SK-N-SH treated with all-trans-retinoic acid at 6 μM for 48 hours (cell line): ENCODE measurements at regions not wholly inside any gene's neighbourhood (a gene's known extent, or its start where the extent isn't known, plus 50 kb on each side); places are given as distances from the start of the nearest gene placed in this dataset.

Experiments
- ARNTL ChIP-seq: fragments of 450-650 bp; formaldehyde crosslinking; IDR thresholded peaks from 2 replicates; pipeline ENCODE4 v1.5.0; 2020; ENCODE audit warnings: low read depth, mild to moderate bottlenecking, moderate library complexity, borderline replicate concordance
- OSR1 ChIP-seq: fragments of 250-450 bp; sonication (Bioruptor Pico); IDR thresholded peaks from 2 replicates; pipeline ENCODE4 v1.8.0; 2022; ENCODE audit warnings: moderate library complexity, mild to moderate bottlenecking, inconsistent platforms
- POU6F1 ChIP-seq: fragments of 250-450 bp; sonication (Bioruptor Pico); IDR thresholded peaks from 2 replicates; pipeline ENCODE4 v1.8.0; 2021; ENCODE audit warnings: low read depth, mild to moderate bottlenecking, moderate library complexity, borderline replicate concordance
- RARB ChIP-seq: fragments of 250-450 bp; sonication (Bioruptor Pico); IDR thresholded peaks from 2 replicates; pipeline ENCODE4 v1.8.0; 2021; ENCODE audit warnings: mild to moderate bottlenecking, moderate library complexity
- TCF4 ChIP-seq: fragments of 250-450 bp; sonication (Bioruptor Pico); IDR thresholded peaks from 2 replicates; pipeline ENCODE4 v1.8.0; 2021; ENCODE audit warnings: mild to moderate bottlenecking, moderate library complexity, borderline replicate concordance
- ZC3H10 ChIP-seq: fragments of 250-450 bp; sonication (Bioruptor Pico); IDR thresholded peaks from 2 replicates; pipeline ENCODE4 v1.5.1; 2021; ENCODE audit warnings: mild to moderate bottlenecking, moderate library complexity
- ZFP3 ChIP-seq: fragments of 250-450 bp; sonication (Bioruptor Pico); IDR thresholded peaks from 2 replicates; pipeline ENCODE4 v1.5.0; 2020; ENCODE audit warnings: mild to moderate bottlenecking, moderate library complexity
- ZNF70 ChIP-seq: fragments of 450-650 bp; formaldehyde crosslinking; IDR thresholded peaks from 2 replicates; pipeline ENCODE4 v1.5.0; 2020; ENCODE audit warnings: mild to moderate bottlenecking, moderate library complexity
- ZNF8 ChIP-seq: fragments of 450-650 bp; formaldehyde crosslinking; IDR thresholded peaks from 2 replicates; pipeline ENCODE4 v1.5.0; 2020; ENCODE audit warnings: mild to moderate bottlenecking, moderate library complexity
- TF ChIP-seq, protein P1 (sequence below): fragments of 250-450 bp; sonication (Bioruptor Pico); IDR thresholded peaks from 2 replicates; pipeline ENCODE4 v1.5.0; 2020; ENCODE audit warnings: mild to moderate bottlenecking, moderate library complexity
- TF ChIP-seq, protein P2 (sequence below): fragments of 250-450 bp; sonication (Bioruptor Pico); IDR thresholded peaks from 2 replicates; pipeline ENCODE4 v1.5.1; 2020; ENCODE audit warnings: low read depth, mild to moderate bottlenecking, moderate library complexity
- TF ChIP-seq, protein P3 (sequence below): fragments of 250-450 bp; sonication (Bioruptor Pico); IDR thresholded peaks from 2 replicates; pipeline ENCODE4 v1.8.0; 2020; ENCODE audit warnings: mild to moderate bottlenecking, moderate library complexity, borderline replicate concordance
- TF ChIP-seq, protein P4 (sequence below): fragments of 250-450 bp; sonication (Bioruptor Pico); IDR thresholded peaks from 2 replicates; pipeline ENCODE4 v1.5.1; 2021; ENCODE audit warnings: mild to moderate bottlenecking, moderate library complexity

GRCh38 chr15:66864871-66865281 lies 162.8 kb downstream of the SMAD6 start:
- TF ChIP-seq ZC3H10 (CRISPR knock-in tag) (no peak), ZFP3 (CRISPR knock-in tag) (no peak), ZNF8 (CRISPR knock-in tag) (no peak), TCF4 (CRISPR knock-in tag) (no peak), POU6F1 (no peak), ARNTL (CRISPR knock-in tag) (no peak), ZNF70 (CRISPR knock-in tag) (no peak), OSR1 (CRISPR knock-in tag) (no peak), RARB (CRISPR knock-in tag) (no peak)
- TF ChIP-seq, protein P1, sequence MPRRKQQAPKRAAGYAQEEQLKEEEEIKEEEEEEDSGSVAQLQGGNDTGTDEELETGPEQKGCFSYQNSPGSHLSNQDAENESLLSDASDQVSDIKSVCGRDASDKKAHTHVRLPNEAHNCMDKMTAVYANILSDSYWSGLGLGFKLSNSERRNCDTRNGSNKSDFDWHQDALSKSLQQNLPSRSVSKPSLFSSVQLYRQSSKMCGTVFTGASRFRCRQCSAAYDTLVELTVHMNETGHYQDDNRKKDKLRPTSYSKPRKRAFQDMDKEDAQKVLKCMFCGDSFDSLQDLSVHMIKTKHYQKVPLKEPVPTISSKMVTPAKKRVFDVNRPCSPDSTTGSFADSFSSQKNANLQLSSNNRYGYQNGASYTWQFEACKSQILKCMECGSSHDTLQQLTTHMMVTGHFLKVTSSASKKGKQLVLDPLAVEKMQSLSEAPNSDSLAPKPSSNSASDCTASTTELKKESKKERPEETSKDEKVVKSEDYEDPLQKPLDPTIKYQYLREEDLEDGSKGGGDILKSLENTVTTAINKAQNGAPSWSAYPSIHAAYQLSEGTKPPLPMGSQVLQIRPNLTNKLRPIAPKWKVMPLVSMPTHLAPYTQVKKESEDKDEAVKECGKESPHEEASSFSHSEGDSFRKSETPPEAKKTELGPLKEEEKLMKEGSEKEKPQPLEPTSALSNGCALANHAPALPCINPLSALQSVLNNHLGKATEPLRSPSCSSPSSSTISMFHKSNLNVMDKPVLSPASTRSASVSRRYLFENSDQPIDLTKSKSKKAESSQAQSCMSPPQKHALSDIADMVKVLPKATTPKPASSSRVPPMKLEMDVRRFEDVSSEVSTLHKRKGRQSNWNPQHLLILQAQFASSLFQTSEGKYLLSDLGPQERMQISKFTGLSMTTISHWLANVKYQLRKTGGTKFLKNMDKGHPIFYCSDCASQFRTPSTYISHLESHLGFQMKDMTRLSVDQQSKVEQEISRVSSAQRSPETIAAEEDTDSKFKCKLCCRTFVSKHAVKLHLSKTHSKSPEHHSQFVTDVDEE (CRISPR knock-in tag), result no peak
- TF ChIP-seq, protein P2, sequence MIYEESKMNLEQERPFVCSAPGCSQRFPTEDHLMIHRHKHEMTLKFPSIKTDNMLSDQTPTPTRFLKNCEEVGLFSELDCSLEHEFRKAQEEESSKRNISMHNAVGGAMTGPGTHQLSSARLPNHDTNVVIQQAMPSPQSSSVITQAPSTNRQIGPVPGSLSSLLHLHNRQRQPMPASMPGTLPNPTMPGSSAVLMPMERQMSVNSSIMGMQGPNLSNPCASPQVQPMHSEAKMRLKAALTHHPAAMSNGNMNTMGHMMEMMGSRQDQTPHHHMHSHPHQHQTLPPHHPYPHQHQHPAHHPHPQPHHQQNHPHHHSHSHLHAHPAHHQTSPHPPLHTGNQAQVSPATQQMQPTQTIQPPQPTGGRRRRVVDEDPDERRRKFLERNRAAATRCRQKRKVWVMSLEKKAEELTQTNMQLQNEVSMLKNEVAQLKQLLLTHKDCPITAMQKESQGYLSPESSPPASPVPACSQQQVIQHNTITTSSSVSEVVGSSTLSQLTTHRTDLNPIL, result no peak
- TF ChIP-seq, protein P3, sequence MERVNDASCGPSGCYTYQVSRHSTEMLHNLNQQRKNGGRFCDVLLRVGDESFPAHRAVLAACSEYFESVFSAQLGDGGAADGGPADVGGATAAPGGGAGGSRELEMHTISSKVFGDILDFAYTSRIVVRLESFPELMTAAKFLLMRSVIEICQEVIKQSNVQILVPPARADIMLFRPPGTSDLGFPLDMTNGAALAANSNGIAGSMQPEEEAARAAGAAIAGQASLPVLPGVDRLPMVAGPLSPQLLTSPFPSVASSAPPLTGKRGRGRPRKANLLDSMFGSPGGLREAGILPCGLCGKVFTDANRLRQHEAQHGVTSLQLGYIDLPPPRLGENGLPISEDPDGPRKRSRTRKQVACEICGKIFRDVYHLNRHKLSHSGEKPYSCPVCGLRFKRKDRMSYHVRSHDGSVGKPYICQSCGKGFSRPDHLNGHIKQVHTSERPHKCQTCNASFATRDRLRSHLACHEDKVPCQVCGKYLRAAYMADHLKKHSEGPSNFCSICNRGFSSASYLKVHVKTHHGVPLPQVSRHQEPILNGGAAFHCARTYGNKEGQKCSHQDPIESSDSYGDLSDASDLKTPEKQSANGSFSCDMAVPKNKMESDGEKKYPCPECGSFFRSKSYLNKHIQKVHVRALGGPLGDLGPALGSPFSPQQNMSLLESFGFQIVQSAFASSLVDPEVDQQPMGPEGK (CRISPR knock-in tag), result no peak
- TF ChIP-seq, protein P4, sequence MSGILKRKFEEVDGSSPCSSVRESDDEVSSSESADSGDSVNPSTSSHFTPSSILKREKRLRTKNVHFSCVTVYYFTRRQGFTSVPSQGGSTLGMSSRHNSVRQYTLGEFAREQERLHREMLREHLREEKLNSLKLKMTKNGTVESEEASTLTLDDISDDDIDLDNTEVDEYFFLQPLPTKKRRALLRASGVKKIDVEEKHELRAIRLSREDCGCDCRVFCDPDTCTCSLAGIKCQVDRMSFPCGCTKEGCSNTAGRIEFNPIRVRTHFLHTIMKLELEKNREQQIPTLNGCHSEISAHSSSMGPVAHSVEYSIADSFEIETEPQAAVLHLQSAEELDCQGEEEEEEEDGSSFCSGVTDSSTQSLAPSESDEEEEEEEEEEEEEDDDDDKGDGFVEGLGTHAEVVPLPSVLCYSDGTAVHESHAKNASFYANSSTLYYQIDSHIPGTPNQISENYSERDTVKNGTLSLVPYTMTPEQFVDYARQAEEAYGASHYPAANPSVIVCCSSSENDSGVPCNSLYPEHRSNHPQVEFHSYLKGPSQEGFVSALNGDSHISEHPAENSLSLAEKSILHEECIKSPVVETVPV (CRISPR knock-in tag), result no peak
